Tibial nerve (tissue), 4 donors: ENCODE measurements at regions not wholly inside any gene's neighbourhood (a gene's known extent, or its start where the extent isn't known, plus 50 kb on each side); places are given as distances from the start of the nearest gene placed in this dataset.

Experiments
- DNase-seq, 2 donors: peaks; one replicate each; pipeline ENCODE4 v3.0.0-alpha.2; 2019; ENCODE audit warnings: low spot score in 2 of 2
- H3K27ac ChIP-seq, 4 donors: fragments of 200-600 bp; sonication (generic) in 3 of 4; one replicate each; pipeline ENCODE4 v1.5.1; 2017 to 2019; ENCODE audit warnings: mild to moderate bottlenecking in 1 of 4
- H3K27me3 ChIP-seq, 2 donors: fragments of 200-600 bp; sonication (generic) in 1 of 2; one replicate each; pipeline versions ENCODE4 v1.5.1 to v1.6.0; 2017 to 2019
- H3K36me3 ChIP-seq, 3 donors: fragments of 200-600 bp; sonication (generic); one replicate each; pipeline ENCODE4 v1.5.1; 2018 to 2019
- H3K4me1 ChIP-seq, 4 donors: fragments of 200-600 bp; sonication (generic) in 3 of 4; one replicate each; pipeline ENCODE4 v1.5.1; 2017 to 2019
- H3K4me3 ChIP-seq, 4 donors: fragments of 200-600 bp; sonication (generic) in 3 of 4; one replicate each; pipeline ENCODE4 v1.5.1; 2017 to 2019; ENCODE audit warnings: mild to moderate bottlenecking in 1 of 4, moderate library complexity in 1 of 4
- H3K9me3 ChIP-seq, 4 donors: fragments of 200-600 bp; sonication (generic) in 3 of 4; one replicate each; pipeline ENCODE4 v1.5.1; 2017 to 2019
- CTCF ChIP-seq, 5 experiments: fragments of 200-600 bp in 3 of 5; fragments of 450-650 bp in 2 of 5; sonication (generic) in 3 of 5; IDR thresholded peaks; one replicate each; pipeline ENCODE4 v1.5.1; 2016 to 2019; ENCODE audit warnings: antibody characterized with exemption in 5 of 5, mild to moderate bottlenecking in 3 of 5, moderate library complexity in 2 of 5
- EP300 ChIP-seq, 2 donors: sonication (generic); formaldehyde crosslinking; IDR thresholded peaks; one replicate each; pipeline ENCODE4 v1.6.1; 2017; ENCODE audit warnings: antibody characterized with exemption in 2 of 2, mild to moderate bottlenecking in 1 of 2
- POLR2A ChIP-seq, 2 donors: fragments of 450-650 bp; IDR thresholded peaks; one replicate each; pipeline ENCODE4 v1.6.1; 2017; ENCODE audit warnings: antibody characterized with exemption in 2 of 2, mild to moderate bottlenecking in 2 of 2, moderate library complexity in 2 of 2
- WGBS, 2 donors: methylation state at CpG; one replicate each; pipeline ENCODE4 v1.1.5; 2018; 5-methylcytosine and 5-hydroxymethylcytosine counted together

- TF ChIP-seq CTCF (IDR thresholded peaks at IDR 0.05) = no peak
- TF ChIP-seq POLR2A (IDR thresholded peaks at IDR 0.05) = no peak
- no peak for DNase-seq
- Histone ChIP-seq H3K27me3 (no peaks in the 10 kb centered on the region), H3K4me1 (no peaks in the 10 kb centered on the region), H3K9me3 (no peaks in the 10 kb centered on the region), H3K27ac (no peak overlapping the region), H3K36me3 (no peaks in the 10 kb centered on the region), H3K4me3 (no peak overlapping the region)
- WGBS, 2 donors = 49 to 72% methylated on average over 2 of the region's 2 CpGs
Observed at GRCh38 chr4:66071911-66072310, 401.6 kb upstream of the EPHA5 start.

GRCh38 chr4:66062921-66063320, 392.6 kb upstream of the EPHA5 start:
- TF ChIP-seq EP300 (IDR thresholded peaks at IDR 0.05) (no peak), POLR2A (IDR thresholded peaks at IDR 0.05) (no peak), CTCF (IDR thresholded peaks at IDR 0.05) (no peak)
- Histone ChIP-seq H3K36me3 (no peaks in the 10 kb centered on the region), H3K4me1 (no peaks in the 10 kb centered on the region), H3K27me3 (no peaks in the 10 kb centered on the region), H3K27ac (no peak overlapping the region), H3K4me3 (no peak overlapping the region), H3K9me3 (no peaks in the 10 kb centered on the region)
- DNase-seq = no peak

GRCh38 chr4:66062044-66062443, 391.8 kb upstream of the EPHA5 start:
- no peaks in the 10 kb centered on the region for H3K4me1 ChIP-seq
- H3K27ac ChIP-seq = no peak overlapping the region
- no peak for TF ChIP-seq POLR2A (IDR thresholded peaks at IDR 0.05)
- TF ChIP-seq EP300 (IDR thresholded peaks at IDR 0.05) = no peak
- no peak for TF ChIP-seq CTCF (IDR thresholded peaks at IDR 0.05)
- H3K4me3 ChIP-seq = no peak overlapping the region
- no peaks in the 10 kb centered on the region for H3K9me3 ChIP-seq
- H3K36me3 ChIP-seq = no peaks in the 10 kb centered on the region
- 52 to 63% methylated on average over 2 of the region's 2 CpGs for WGBS, 2 donors
- no peaks in the 10 kb centered on the region for H3K27me3 ChIP-seq
- no peak for DNase-seq

- Histone ChIP-seq H3K4me3 (no peak overlapping the region), H3K4me1 (no peaks in the 10 kb centered on the region), H3K27ac (no peak overlapping the region), H3K9me3 (no peaks in the 10 kb centered on the region), H3K36me3 (no peaks in the 10 kb centered on the region), H3K27me3 (no peaks in the 10 kb centered on the region)
- WGBS, 2 donors = 83 to 88% methylated on average over 2 of the region's 2 CpGs
- no peak for DNase-seq
- TF ChIP-seq EP300 (IDR thresholded peaks at IDR 0.05) = no peak
- TF ChIP-seq POLR2A (IDR thresholded peaks at IDR 0.05) = no peak
- no peak for TF ChIP-seq CTCF (IDR thresholded peaks at IDR 0.05)
Observed at GRCh38 chr4:66059556-66059955, 389.3 kb upstream of the EPHA5 start.

GRCh38 chr4:66059136-66059535, 388.8 kb upstream of the EPHA5 start:
- TF ChIP-seq POLR2A (IDR thresholded peaks at IDR 0.05) (no peak), CTCF (IDR thresholded peaks at IDR 0.05) (no peak), EP300 (IDR thresholded peaks at IDR 0.05) (no peak)
- WGBS, 2 donors = 70 to 75% methylated on average over 1 of the region's 1 CpG
- Histone ChIP-seq H3K4me1 (no peaks in the 10 kb centered on the region), H3K9me3 (no peaks in the 10 kb centered on the region), H3K27ac (no peak overlapping the region), H3K27me3 (no peaks in the 10 kb centered on the region), H3K4me3 (no peak overlapping the region), H3K36me3 (no peaks in the 10 kb centered on the region)
- no peak for DNase-seq
